ENCODE measurements at regions not wholly inside any gene's neighbourhood (a gene's known extent, or its start where the extent isn't known, plus 50 kb on each side); places are given as distances from the start of the nearest gene placed in this dataset.

DNA sequence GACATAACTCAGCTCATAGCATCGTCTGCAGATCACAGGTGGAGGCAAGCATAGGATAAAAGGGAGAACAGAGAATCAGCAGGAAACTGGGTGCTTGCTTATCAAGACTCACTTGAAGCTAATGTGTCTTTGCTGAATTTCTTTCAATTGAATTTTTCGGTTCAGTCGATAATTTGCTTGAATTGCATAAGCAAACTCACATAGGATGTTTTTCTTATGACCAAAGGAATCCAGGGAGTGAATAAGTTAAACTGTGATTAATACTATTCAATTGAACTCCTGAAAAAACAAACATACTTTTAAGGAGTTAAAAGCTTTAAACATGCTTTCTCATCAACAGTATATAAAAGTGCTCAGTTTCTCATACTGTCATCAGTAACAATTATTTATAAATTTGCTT, 707.1 kb upstream of the ACVR2A start:
- no peak for DNase-seq (ENCODE audit: extremely low spot score, unreplicated experiment)
- no peaks in the 10 kb centered on the region for H3K4me1 Mint-ChIP-seq (ENCODE audit: unreplicated experiment)
- no peaks in the 10 kb centered on the region for H3K9me3 Mint-ChIP-seq (ENCODE audit: unreplicated experiment)
- H3K27me3 Mint-ChIP-seq (ENCODE audit: unreplicated experiment) = peaks cover 6% of the 10 kb centered on the region
- TF ChIP-seq, protein P1, sequence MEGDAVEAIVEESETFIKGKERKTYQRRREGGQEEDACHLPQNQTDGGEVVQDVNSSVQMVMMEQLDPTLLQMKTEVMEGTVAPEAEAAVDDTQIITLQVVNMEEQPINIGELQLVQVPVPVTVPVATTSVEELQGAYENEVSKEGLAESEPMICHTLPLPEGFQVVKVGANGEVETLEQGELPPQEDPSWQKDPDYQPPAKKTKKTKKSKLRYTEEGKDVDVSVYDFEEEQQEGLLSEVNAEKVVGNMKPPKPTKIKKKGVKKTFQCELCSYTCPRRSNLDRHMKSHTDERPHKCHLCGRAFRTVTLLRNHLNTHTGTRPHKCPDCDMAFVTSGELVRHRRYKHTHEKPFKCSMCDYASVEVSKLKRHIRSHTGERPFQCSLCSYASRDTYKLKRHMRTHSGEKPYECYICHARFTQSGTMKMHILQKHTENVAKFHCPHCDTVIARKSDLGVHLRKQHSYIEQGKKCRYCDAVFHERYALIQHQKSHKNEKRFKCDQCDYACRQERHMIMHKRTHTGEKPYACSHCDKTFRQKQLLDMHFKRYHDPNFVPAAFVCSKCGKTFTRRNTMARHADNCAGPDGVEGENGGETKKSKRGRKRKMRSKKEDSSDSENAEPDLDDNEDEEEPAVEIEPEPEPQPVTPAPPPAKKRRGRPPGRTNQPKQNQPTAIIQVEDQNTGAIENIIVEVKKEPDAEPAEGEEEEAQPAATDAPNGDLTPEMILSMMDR (IDR thresholded peaks at IDR 0.05) = no peak
- no peak overlapping the region for H3K27ac Mint-ChIP-seq (ENCODE audit: unreplicated experiment)
- no peak overlapping the region for H3K4me3 Mint-ChIP-seq (ENCODE audit: unreplicated experiment)
- H3K36me3 Mint-ChIP-seq (ENCODE audit: unreplicated experiment) = no peaks in the 10 kb centered on the region

DNA sequence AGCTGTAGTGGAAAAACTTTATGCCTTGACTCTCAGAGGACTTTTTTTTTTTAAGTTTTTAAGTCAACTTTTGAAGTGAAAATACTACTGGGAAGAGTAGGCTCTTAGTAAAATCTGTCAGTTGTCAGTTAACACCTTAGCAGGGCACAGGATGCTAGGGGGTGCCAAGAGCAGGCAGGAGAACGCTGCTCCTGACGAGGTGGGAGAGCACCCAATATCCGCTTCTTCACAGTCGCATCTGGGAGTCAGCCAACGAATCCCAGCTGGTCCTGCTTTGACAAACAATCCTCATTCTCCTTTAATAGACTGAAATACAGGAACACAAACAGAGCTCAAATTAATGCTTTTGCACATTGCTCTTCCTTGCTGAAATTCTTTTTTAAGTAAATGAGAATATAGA, 709.5 kb upstream of the ACVR2A start:
- H3K36me3 Mint-ChIP-seq (ENCODE audit: unreplicated experiment) = no peaks in the 10 kb centered on the region
- no peaks in the 10 kb centered on the region for H3K4me1 Mint-ChIP-seq (ENCODE audit: unreplicated experiment)
- H3K27me3 Mint-ChIP-seq (ENCODE audit: unreplicated experiment) = peaks cover 6% of the 10 kb centered on the region
- TF ChIP-seq, protein P1 (IDR thresholded peaks at IDR 0.05) = no peak
- no peak overlapping the region for H3K27ac Mint-ChIP-seq (ENCODE audit: unreplicated experiment)
- no peak for DNase-seq (ENCODE audit: extremely low spot score, unreplicated experiment)
- H3K9me3 Mint-ChIP-seq (ENCODE audit: unreplicated experiment) = no peaks in the 10 kb centered on the region
- H3K4me3 Mint-ChIP-seq (ENCODE audit: unreplicated experiment) = no peak overlapping the region

DNA sequence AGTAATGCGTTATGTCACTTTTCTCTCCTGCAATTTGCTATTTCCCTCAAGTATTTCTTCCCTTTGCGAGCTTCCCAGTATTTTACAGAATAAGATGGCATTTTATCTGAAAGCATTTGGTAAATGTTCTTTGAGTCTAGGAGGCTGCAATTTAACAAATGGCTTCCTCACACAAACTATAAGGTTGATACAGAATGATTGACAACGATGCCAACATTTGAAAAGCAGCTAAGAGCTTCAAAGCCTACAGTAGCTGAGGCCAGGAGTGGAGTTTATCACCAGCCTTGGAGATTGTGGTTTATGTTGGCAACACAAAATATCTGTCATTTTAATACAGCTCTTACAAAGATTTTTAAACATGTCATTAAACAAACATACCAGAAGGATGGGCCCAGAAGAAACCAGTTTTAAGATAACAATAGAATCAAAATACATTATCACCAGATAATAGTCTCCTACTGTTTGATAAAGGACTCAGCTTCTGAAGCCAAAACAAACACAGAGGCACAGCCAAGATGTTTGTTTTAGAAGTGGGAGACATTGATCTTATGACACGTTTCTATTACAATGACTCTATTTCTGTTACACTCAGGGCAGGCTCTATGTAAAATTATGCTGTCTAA, 711.4 kb upstream of the ACVR2A start:
- Mint-ChIP-seq H3K4me3 (ENCODE audit: unreplicated experiment) (no peak overlapping the region), H3K9me3 (ENCODE audit: unreplicated experiment) (no peaks in the 10 kb centered on the region), H3K27me3 (ENCODE audit: unreplicated experiment) (no peaks in the 10 kb centered on the region)

DNA sequence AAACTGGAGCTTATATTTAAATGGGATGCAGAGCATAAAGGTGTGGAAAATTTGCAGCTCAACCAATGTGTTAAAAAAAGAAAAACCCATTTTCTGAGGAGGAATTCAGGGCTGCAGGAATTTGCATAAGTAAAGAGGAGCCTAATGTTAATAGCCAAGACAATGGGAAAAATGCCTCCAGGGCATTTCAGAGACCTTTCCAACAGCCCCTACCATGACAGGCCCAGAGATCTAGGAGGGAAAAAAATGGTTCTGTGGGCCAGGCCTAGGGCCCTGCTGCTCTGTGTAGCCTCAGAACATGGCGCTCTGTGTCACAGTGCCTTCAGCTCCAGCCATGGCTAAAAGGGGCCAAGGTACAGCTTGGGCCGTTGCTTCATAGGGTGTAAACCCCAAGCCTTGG, 719.7 kb upstream of the ACVR2A start:
- Mint-ChIP-seq H3K4me3 (ENCODE audit: unreplicated experiment) (no peak overlapping the region), H3K36me3 (ENCODE audit: unreplicated experiment) (no peaks in the 10 kb centered on the region), H3K9me3 (ENCODE audit: unreplicated experiment) (peaks cover 3% of the 10 kb centered on the region), H3K4me1 (ENCODE audit: unreplicated experiment) (no peaks in the 10 kb centered on the region), H3K27ac (ENCODE audit: unreplicated experiment) (no peak overlapping the region), H3K27me3 (ENCODE audit: unreplicated experiment) (no peaks in the 10 kb centered on the region)
- DNase-seq (ENCODE audit: extremely low spot score, unreplicated experiment) = no peak
- TF ChIP-seq, protein P1 (IDR thresholded peaks at IDR 0.05) = no peak

More for the DNA sequence above, 711.4 kb upstream of the ACVR2A start:
- no peaks in the 10 kb centered on the region for H3K36me3 Mint-ChIP-seq (ENCODE audit: unreplicated experiment)
- TF ChIP-seq, protein P1 (IDR thresholded peaks at IDR 0.05) = no peak
- no peak overlapping the region for H3K27ac Mint-ChIP-seq (ENCODE audit: unreplicated experiment)
- DNase-seq (ENCODE audit: extremely low spot score, unreplicated experiment) = no peak
- no peaks in the 10 kb centered on the region for H3K4me1 Mint-ChIP-seq (ENCODE audit: unreplicated experiment)

DNA sequence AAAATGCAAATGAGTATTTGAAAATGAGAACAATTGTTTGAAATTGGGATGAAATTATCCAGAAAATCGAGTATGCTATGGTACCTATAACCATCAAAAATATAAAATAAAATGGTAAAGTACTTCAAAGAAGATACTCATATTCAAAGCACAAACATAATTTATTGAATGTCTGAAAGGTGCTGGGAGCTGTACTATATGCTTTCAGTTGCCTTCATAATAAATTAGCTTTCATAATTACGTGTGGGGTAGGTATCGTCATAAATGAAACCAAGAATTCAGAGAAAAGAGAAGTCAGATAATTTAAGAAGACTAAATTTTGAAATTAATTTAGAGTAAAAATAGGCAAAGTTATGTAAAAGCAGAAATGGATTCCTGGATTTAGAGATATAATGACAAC, 721.9 kb upstream of the ACVR2A start:
- Mint-ChIP-seq H3K27me3 (ENCODE audit: unreplicated experiment) (no peaks in the 10 kb centered on the region), H3K9me3 (ENCODE audit: unreplicated experiment) (peaks cover 3% of the 10 kb centered on the region), H3K36me3 (ENCODE audit: unreplicated experiment) (no peaks in the 10 kb centered on the region), H3K27ac (ENCODE audit: unreplicated experiment) (no peak overlapping the region), H3K4me1 (ENCODE audit: unreplicated experiment) (no peaks in the 10 kb centered on the region), H3K4me3 (ENCODE audit: unreplicated experiment) (no peak overlapping the region)
- TF ChIP-seq, protein P1 (IDR thresholded peaks at IDR 0.05) = no peak
- DNase-seq (ENCODE audit: extremely low spot score, unreplicated experiment) = no peak

Measured in osteocyte (in vitro differentiated cells).